Neural progenitor cell (in vitro differentiated cells): ENCODE measurements at regions not wholly inside any gene's neighbourhood (a gene's known extent, or its start where the extent isn't known, plus 50 kb on each side); places are given as distances from the start of the nearest gene placed in this dataset.

Experiments
- DNase-seq: peaks from one replicate; pipeline ENCODE4 v3.0.0-alpha.2; 2016; ENCODE audit warnings: low spot score
- H2AFZ ChIP-seq: fragments of 200-600 bp; sonication (generic); replicated peaks from 2 replicates; pipeline ENCODE4 v1.6.1; 2016; ENCODE audit warnings: antibody characterized with exemption
- H3F3A ChIP-seq: fragments of 200-600 bp; sonication (generic); 2 replicates; pipeline ENCODE4 v1.6.1; 2016; ENCODE audit warnings: antibody characterized with exemption, low read depth
- H3K27ac ChIP-seq: fragments of 200-600 bp; sonication (generic); 2 replicates; pipeline ENCODE4 v1.5.1; 2016; ENCODE audit warnings: mild to moderate bottlenecking
- H3K27me3 ChIP-seq: fragments of 200-600 bp; sonication (generic); 2 replicates; pipeline ENCODE4 v1.6.1; 2016; ENCODE audit warnings: mild to moderate bottlenecking, moderate library complexity
- H3K36me3 ChIP-seq: fragments of 200-600 bp; sonication (generic); 2 replicates; pipeline ENCODE4 v1.5.1; 2016
- H3K4me1 ChIP-seq: fragments of 200-600 bp; sonication (generic); 2 replicates; pipeline ENCODE4 v1.6.1; 2016; ENCODE audit warnings: mixed run types
- H3K4me2 ChIP-seq: fragments of 200-600 bp; sonication (generic); 2 replicates; pipeline ENCODE4 v1.6.1; 2016
- H3K4me3 ChIP-seq: fragments of 200-600 bp; sonication (generic); 2 replicates; pipeline ENCODE4 v1.5.1; 2016
- H3K79me2 ChIP-seq: fragments of 200-600 bp; sonication (generic); 2 replicates; pipeline ENCODE4 v1.6.1; 2016; ENCODE audit warnings: low read depth
- H3K9ac ChIP-seq: fragments of 200-600 bp; sonication (generic); 2 replicates; pipeline ENCODE4 v1.6.1; 2016
- H3K9me3 ChIP-seq: fragments of 200-600 bp; sonication (generic); 2 replicates; pipeline ENCODE4 v1.5.1; 2016; ENCODE audit warnings: low read depth
- H4K20me1 ChIP-seq: fragments of 200-600 bp; sonication (generic); 2 replicates; pipeline ENCODE4 v1.6.1; 2016; ENCODE audit warnings: low read depth
- H3K27ac Mint-ChIP-seq: 3 replicates; pipeline ENCODE4 v1.8.0; 2021; ENCODE audit warnings: mixed read lengths
- H3K27me3 Mint-ChIP-seq: 2 replicates; pipeline ENCODE4 v1.8.0; 2022; ENCODE audit warnings: low read depth, mild to moderate bottlenecking, inconsistent platforms, moderate library complexity, mixed read lengths; ENCODE audit not compliant: insufficient read depth
- H3K36me3 Mint-ChIP-seq: 3 replicates; pipeline ENCODE4 v1.8.0; 2021; ENCODE audit warnings: mixed read lengths
- H3K4me1 Mint-ChIP-seq: 3 replicates; pipeline ENCODE4 v1.8.0; 2021; ENCODE audit warnings: mixed read lengths
- H3K4me3 Mint-ChIP-seq: 3 replicates; pipeline ENCODE4 v1.8.0; 2021; ENCODE audit warnings: mild to moderate bottlenecking, moderate library complexity, mixed read lengths
- H3K9me3 Mint-ChIP-seq: 3 replicates; pipeline ENCODE4 v1.8.0; 2020; ENCODE audit warnings: mixed read lengths
- CTCF ChIP-seq: fragments of 200-600 bp; sonication (generic); IDR thresholded peaks from 2 replicates; pipeline ENCODE4 v1.5.1; 2017; ENCODE audit warnings: antibody characterized with exemption, mild to moderate bottlenecking
- EZH2 ChIP-seq: fragments of 200-600 bp; sonication (generic); IDR thresholded peaks from 2 replicates; pipeline ENCODE4 v1.6.1; 2017; ENCODE audit warnings: antibody characterized with exemption, mild to moderate bottlenecking, moderate library complexity
- EZH2phosphoT487 ChIP-seq: fragments of 200-600 bp; sonication (generic); IDR thresholded peaks from 2 replicates; pipeline ENCODE4 v1.6.1; 2017; ENCODE audit warnings: antibody characterized with exemption

- no peak overlapping the region for H3K4me3 Mint-ChIP-seq
- H3K9me3 Mint-ChIP-seq = no peaks in the 10 kb centered on the region
- Histone ChIP-seq H2AFZ (no peak overlapping the region), H3K9ac (no peak overlapping the region), H4K20me1 (no peaks in the 10 kb centered on the region), H3K4me1 (no peaks in the 10 kb centered on the region), H3K27me3 (no peaks in the 10 kb centered on the region), H3K4me3 (no peak overlapping the region), H3K36me3 (no peaks in the 10 kb centered on the region), H3K9me3 (no peaks in the 10 kb centered on the region), H3K27ac (no peak overlapping the region), H3K79me2 (no peaks in the 10 kb centered on the region), H3F3A (no peaks in the 10 kb centered on the region), H3K4me2 (no peak overlapping the region)
- TF ChIP-seq CTCF = no peak
- TF ChIP-seq EZH2phosphoT487 = no peak
- TF ChIP-seq EZH2 = no peak
- DNase-seq = no peak
- H3K27me3 Mint-ChIP-seq = peaks cover 2% of the 10 kb centered on the region
- peaks cover 4% of the 10 kb centered on the region for H3K4me1 Mint-ChIP-seq
- H3K36me3 Mint-ChIP-seq = no peaks in the 10 kb centered on the region
- H3K27ac Mint-ChIP-seq = no peak overlapping the region
Measured at GRCh38 chr10:32125023-32125422, 68.8 kb upstream of the KIF5B start.

- Mint-ChIP-seq H3K36me3 (no peaks in the 10 kb centered on the region), H3K9me3 (no peaks in the 10 kb centered on the region), H3K4me1 (peaks cover 4% of the 10 kb centered on the region), H3K27me3 (peaks cover 2% of the 10 kb centered on the region), H3K27ac (no peak overlapping the region), H3K4me3 (no peak overlapping the region)
- TF ChIP-seq CTCF (no peak), EZH2 (no peak), EZH2phosphoT487 (no peak)
- H3K4me1 ChIP-seq = no peaks in the 10 kb centered on the region
- DNase-seq = no peak
- no peaks in the 10 kb centered on the region for H4K20me1 ChIP-seq
- no peaks in the 10 kb centered on the region for H3K9me3 ChIP-seq
- H3K27me3 ChIP-seq = no peaks in the 10 kb centered on the region
- H3K27ac ChIP-seq = no peak overlapping the region
- no peak overlapping the region for H3K4me3 ChIP-seq
- no peak overlapping the region for H3K9ac ChIP-seq
- H3K4me2 ChIP-seq = no peak overlapping the region
- no peaks in the 10 kb centered on the region for H3K79me2 ChIP-seq
- no peaks in the 10 kb centered on the region for H3K36me3 ChIP-seq
- H2AFZ ChIP-seq = no peak overlapping the region
- H3F3A ChIP-seq = no peaks in the 10 kb centered on the region
Measured at GRCh38 chr10:32123021-32123420, 66.8 kb upstream of the KIF5B start.

- Histone ChIP-seq H4K20me1 (no peaks in the 10 kb centered on the region), H3K27me3 (no peaks in the 10 kb centered on the region), H3K27ac (no peak overlapping the region), H3K4me1 (no peaks in the 10 kb centered on the region), H3K36me3 (no peaks in the 10 kb centered on the region), H3K9me3 (no peaks in the 10 kb centered on the region), H3K79me2 (no peaks in the 10 kb centered on the region), H3K9ac (no peak overlapping the region), H3F3A (no peaks in the 10 kb centered on the region), H3K4me3 (no peak overlapping the region), H3K4me2 (no peak overlapping the region), H2AFZ (no peak overlapping the region)
- H3K27me3 Mint-ChIP-seq = peaks cover 5% of the 10 kb centered on the region
- TF ChIP-seq CTCF (no peak), EZH2 (no peak), EZH2phosphoT487 (no peak)
- H3K9me3 Mint-ChIP-seq = no peaks in the 10 kb centered on the region
- H3K36me3 Mint-ChIP-seq = no peaks in the 10 kb centered on the region
- DNase-seq = no peak
- peaks cover 4% of the 10 kb centered on the region for H3K4me1 Mint-ChIP-seq
- H3K27ac Mint-ChIP-seq = no peak overlapping the region
- no peak overlapping the region for H3K4me3 Mint-ChIP-seq
Measured at GRCh38 chr10:32121648-32122047, 65.4 kb upstream of the KIF5B start.

DNA sequence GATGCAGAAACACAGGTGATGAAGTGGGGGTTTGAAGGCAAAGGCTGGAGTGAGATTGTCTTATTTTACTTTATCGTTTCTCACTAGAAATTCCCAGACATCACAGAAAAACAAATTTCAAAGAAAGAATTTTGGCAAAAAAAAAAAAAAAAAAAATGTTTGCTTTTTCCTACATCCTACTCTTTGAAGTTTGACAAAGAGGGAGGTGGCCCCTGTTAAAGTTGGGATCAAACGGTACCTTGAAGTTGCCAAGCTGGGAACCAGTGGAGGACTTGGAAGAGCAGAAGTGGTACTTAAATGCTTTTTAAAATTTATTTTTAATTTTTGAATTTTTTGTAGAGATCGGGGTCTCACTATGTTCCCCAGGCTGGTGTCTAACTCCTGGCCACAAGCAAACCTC is 63.9 kb upstream of the KIF5B start:
- no peaks in the 10 kb centered on the region for H3K36me3 ChIP-seq
- peaks cover 4% of the 10 kb centered on the region for H3K4me1 Mint-ChIP-seq
- H3K4me2 ChIP-seq = no peak overlapping the region
- H3K9me3 Mint-ChIP-seq = no peaks in the 10 kb centered on the region
- H3K36me3 Mint-ChIP-seq = no peaks in the 10 kb centered on the region
- H3K4me1 ChIP-seq = no peaks in the 10 kb centered on the region
- no peaks in the 10 kb centered on the region for H3K9me3 ChIP-seq
- H3K27me3 Mint-ChIP-seq = peaks cover 3% of the 10 kb centered on the region
- no peaks in the 10 kb centered on the region for H3F3A ChIP-seq
- no peak overlapping the region for H3K9ac ChIP-seq
- H3K79me2 ChIP-seq = no peaks in the 10 kb centered on the region
- no peaks in the 10 kb centered on the region for H3K27me3 ChIP-seq
- no peak overlapping the region for H3K4me3 Mint-ChIP-seq
- TF ChIP-seq EZH2 (no peak), EZH2phosphoT487 (no peak), CTCF (no peak)
- H3K4me3 ChIP-seq = no peak overlapping the region
- no peak overlapping the region for H3K27ac ChIP-seq
- no peak for DNase-seq
- no peak overlapping the region for H3K27ac Mint-ChIP-seq
- H4K20me1 ChIP-seq = no peaks in the 10 kb centered on the region
- H2AFZ ChIP-seq = no peak overlapping the region
